Endothelial cell of hepatic sinusoid (primary cell): ENCODE measurements at regions not wholly inside any gene's neighbourhood (a gene's known extent, or its start where the extent isn't known, plus 50 kb on each side); places are given as distances from the start of the nearest gene placed in this dataset.

Experiments
- in situ Hi-C: cut with HindIII; loops from 2 replicates; pipeline ENCODE4 v1.10.0; 2017; ENCODE audit warnings: low sequenced_read_pairs

- in situ Hi-C loops: no loop called here
These were observed 555.3 kb upstream of the FTMT start for GRCh38 chr5:121296356-121296755.

GRCh38 chr5:121299153-121299552, 552.5 kb upstream of the FTMT start:
- in situ Hi-C loops: no loop called here

GRCh38 chr5:121304838-121305237, 546.8 kb upstream of the FTMT start:
- in situ Hi-C loops: no loop called here

- in situ Hi-C loops: no loop called here
These were observed 537.8 kb upstream of the FTMT start for GRCh38 chr5:121313886-121314285.

- in situ Hi-C loops: no loop called here
These were observed 535.9 kb upstream of the FTMT start for GRCh38 chr5:121315786-121316185.

- in situ Hi-C loops: no loop called here
These were observed 532.4 kb upstream of the FTMT start for GRCh38 chr5:121319292-121319691.

GRCh38 chr5:121325930-121326329, 525.8 kb upstream of the FTMT start:
- in situ Hi-C loops: no loop called here

- in situ Hi-C loops: no loop called here
These were observed 501.3 kb upstream of the FTMT start for GRCh38 chr5:121350181-121350930.

GRCh38 chr5:121366515-121366914, 485.2 kb upstream of the FTMT start:
- in situ Hi-C loops: no loop called here

GRCh38 chr5:121373371-121373770, 478.3 kb upstream of the FTMT start:
- in situ Hi-C loops: no loop called here

GRCh38 chr5:121377461-121377860, 474.2 kb upstream of the FTMT start:
- in situ Hi-C loops: no loop called here

- in situ Hi-C loops: no loop called here
These were observed 473.6 kb upstream of the FTMT start for GRCh38 chr5:121378046-121378445.

GRCh38 chr5:121378559-121379359, 472.9 kb upstream of the FTMT start:
- in situ Hi-C loops: no loop called here

GRCh38 chr5:121380066-121380465, 471.6 kb upstream of the FTMT start:
- in situ Hi-C loops: no loop called here

- in situ Hi-C loops: no loop called here
These were observed 467.3 kb upstream of the FTMT start for GRCh38 chr5:121384359-121384758.

- in situ Hi-C loops: no loop called here
These were observed 465.3 kb upstream of the FTMT start for GRCh38 chr5:121386334-121386733.

GRCh38 chr5:121396716-121397115, 455.0 kb upstream of the FTMT start:
- in situ Hi-C loops: no loop called here

GRCh38 chr5:121399879-121400278, 451.8 kb upstream of the FTMT start:
- in situ Hi-C loops: no loop called here

GRCh38 chr5:121408778-121409177, 442.9 kb upstream of the FTMT start:
- in situ Hi-C loops: no loop called here

- in situ Hi-C loops: loop anchor here (5.0 kb wide), 1 partner anchor 58 kb away; no protein-coding TSS in a partner anchor
These were observed 436.4 kb upstream of the FTMT start for GRCh38 chr5:121415270-121415669.

GRCh38 chr5:121421646-121422045, 430.0 kb upstream of the FTMT start:
- in situ Hi-C loops: no loop called here

- in situ Hi-C loops: no loop called here
These were observed 426.7 kb upstream of the FTMT start for GRCh38 chr5:121424976-121425375.
